K562 (cell line): ENCODE measurements at regions not wholly inside any gene's neighbourhood (a gene's known extent, or its start where the extent isn't known, plus 50 kb on each side); places are given as distances from the start of the nearest gene placed in this dataset.

Experiments used
- ATAC-seq: fragments of 200-7000 bp; cut with Tn5 transposase; 3 replicates; pipeline ENCODE4 v1.9.1; 2020; ENCODE audit warnings: moderate library complexity
- BruUV-seq: library from RNA; stranded (reverse); fragments of 400-500 nt; replicated peaks from 2 replicates; lab custom pipeline; 2021; lab: Mats Ljungman, UMichigan
- CTCF ChIA-PET: fragments of 300-600 bp; formaldehyde crosslinking; extraction: SDS; loops from one replicate; lab custom pipeline; 2021; ENCODE audit warnings: low intra/inter-chr PET ratio; lab: Yijun Ruan, JAX
- POLR2A ChIA-PET: fragments of 300-600, 350-650 bp; sonication (Branson Sonifier 250); formaldehyde crosslinking; extraction: SDS; loops from one replicate; lab custom pipeline; 2021; ENCODE audit warnings: antibody characterized with exemption, inconsistent platforms; lab: Yijun Ruan, JAX
- DNase-seq, 4 experiments: peaks; one replicate each; pipeline versions ENCODE4 v3.0.0 to v3.0.0-alpha.2; 2011 to 2018; ENCODE audit warnings: low spot score in 3 of 4, mixed read lengths in 3 of 4; ENCODE audit errors: extremely low read depth in 1 of 4
- FAIRE-seq: peaks from 2 replicates; lab custom pipeline; 2011; peaks lifted over from hg19 to GRCh38; lab: Jason Lieb, UNC
- H2AFZ ChIP-seq: 2 replicates; pipeline ENCODE4 v1.6.0; 2011; ENCODE audit warnings: low read depth, low read length, control low read depth, inconsistent platforms
- H3K27ac ChIP-seq: fragments of 200-600 bp; 3 replicates; pipeline ENCODE4 v1.8.0; 2011; ENCODE audit warnings: low read depth, mild to moderate bottlenecking, control low read depth, inconsistent platforms, low read length, moderate library complexity, mixed read lengths; ENCODE audit errors: extremely low read depth
- H3K27me3 ChIP-seq, 2 experiments: fragments of 300-600 bp in 1 of 2; 2 replicates in 1 of 2; 3 replicates in 1 of 2; pipeline versions ENCODE4 v1.6.0 to v1.8.0; 2011; ENCODE audit warnings: inconsistent platforms in 2 of 2, low read length in 2 of 2, mild to moderate bottlenecking in 1 of 2, mixed read lengths in 1 of 2, moderate library complexity in 1 of 2; ENCODE audit not compliant: control insufficient read depth in 2 of 2, insufficient read depth in 2 of 2
- H3K36me3 ChIP-seq: fragments of 300-600 bp; 3 replicates; pipeline ENCODE4 v1.8.0; 2011; ENCODE audit warnings: mild to moderate bottlenecking, low read length, inconsistent platforms; ENCODE audit not compliant: control insufficient read depth, insufficient read depth
- H3K4me1 ChIP-seq, 2 experiments: fragments of 200-600 bp in 1 of 2; replicated peaks in 1 of 2; 2 replicates in 1 of 2; 3 replicates in 1 of 2; pipeline versions ENCODE4 v1.5.1 to v1.8.0; 2011; ENCODE audit warnings: inconsistent platforms in 2 of 2, low read length in 2 of 2, mild to moderate bottlenecking in 1 of 2, mixed read lengths in 1 of 2, moderate library complexity in 1 of 2; ENCODE audit not compliant: control insufficient read depth in 2 of 2, insufficient read depth in 2 of 2
- H3K4me2 ChIP-seq: 2 replicates; pipeline ENCODE4 v1.6.1; 2011; ENCODE audit warnings: low read length, control low read depth, inconsistent platforms, mixed read lengths; ENCODE audit not compliant: insufficient read depth
- H3K4me3 ChIP-seq: fragments of 200-600 bp; sonication (generic), shearing (Covaris generic); 2 replicates; pipeline ENCODE4 v1.5.1; 2016; ENCODE audit warnings: control low read depth, inconsistent platforms
- H3K79me2 ChIP-seq: fragments of 200-600 bp; 3 replicates; pipeline ENCODE4 v1.8.0; 2011; ENCODE audit warnings: low read length, inconsistent platforms; ENCODE audit not compliant: control insufficient read depth, insufficient read depth
- H3K9ac ChIP-seq, 2 experiments: 2 replicates each; pipeline versions ENCODE4 v1.6.0 to v1.6.1; 2011; ENCODE audit warnings: low read depth in 2 of 2, low read length in 2 of 2, control low read depth in 1 of 2, inconsistent platforms in 1 of 2, mild to moderate bottlenecking in 1 of 2, mixed read lengths in 1 of 2; ENCODE audit not compliant: insufficient read depth in 1 of 2
- H3K9me1 ChIP-seq: one replicate; pipeline ENCODE4 v1.6.0; 2011; ENCODE audit warnings: inconsistent platforms, mild to moderate bottlenecking, low read length, moderate library complexity; ENCODE audit not compliant: control insufficient read depth, insufficient read depth
- H3K9me3 ChIP-seq: replicated peaks from 2 replicates; pipeline ENCODE4 v1.5.1; 2011; ENCODE audit warnings: low read depth, low read length, inconsistent platforms; ENCODE audit not compliant: control insufficient read depth, insufficient read depth
- H4K20me1 ChIP-seq: replicated peaks from 2 replicates; pipeline ENCODE4 v1.6.1; 2011; ENCODE audit warnings: low read length, inconsistent platforms, mixed read lengths; ENCODE audit not compliant: control insufficient read depth, insufficient read depth
- HNRNPL ChIP-seq: fragments of 200-400 bp; formaldehyde crosslinking; IDR thresholded peaks from 2 replicates; pipeline ENCODE4 v1.6.1; 2017; ENCODE audit warnings: low read depth, mild to moderate bottlenecking, low read length
- MEF2D ChIP-seq: conservative IDR thresholded peaks from 2 replicates; pipeline ENCODE4 v1.6.1; 2016; ENCODE audit warnings: low read depth, missing genetic modification characterization, missing compliant biosample characterization
- MYBL2 ChIP-seq, 2 experiments: fragments of 450-650 bp in 1 of 2; sonication (generic) in 1 of 2; formaldehyde crosslinking in 1 of 2; IDR thresholded peaks; 2 replicates each; pipeline versions ENCODE4 v1.6.1 to v1.8.1; 2017 to 2022; ENCODE audit warnings: borderline replicate concordance in 1 of 2, inconsistent platforms in 1 of 2, low read depth in 1 of 2, mild to moderate bottlenecking in 1 of 2, missing genetic modification reagents in 1 of 2, moderate library complexity in 1 of 2
- NFATC3 ChIP-seq: fragments of 450-650 bp; IDR thresholded peaks from 2 replicates; pipeline ENCODE4 v1.6.1; 2017; ENCODE audit warnings: mild to moderate bottlenecking
- RBM22 ChIP-seq: fragments of 200-400 bp; formaldehyde crosslinking; IDR thresholded peaks from 2 replicates; pipeline ENCODE4 v1.6.1; 2018; ENCODE audit warnings: low read length, low read depth; ENCODE audit not compliant: poor library complexity, severe bottlenecking
- ZKSCAN8 ChIP-seq: fragments of 200-800 bp; sonication (Bioruptor generic); IDR thresholded peaks from 2 replicates; pipeline ENCODE4 v1.6.1; 2016; ENCODE audit warnings: missing genetic modification characterization, missing compliant biosample characterization
- ZNF146 ChIP-seq: IDR thresholded peaks from one replicate; pipeline ENCODE4 v1.6.1; 2018; ENCODE audit warnings: missing compliant biosample characterization; ENCODE audit not compliant: unreplicated experiment
- WGBS: fragments of 100-300 bp; shearing (Covaris generic); methylation state at CpG from one replicate; pipeline ENCODE4 v1.1.6; 2016; ENCODE audit warnings: low coverage, mixed read lengths; ENCODE audit not compliant: insufficient coverage; ENCODE audit errors: missing lambda C conversion rate; 5-methylcytosine and 5-hydroxymethylcytosine counted together
- in situ Hi-C: fragments of 300-500 bp; cut with MboI; formaldehyde crosslinking; loops from 4 replicates; pipeline ENCODE4 v1.15.0; 2018; ENCODE audit warnings: inconsistent platforms, mixed read lengths
- intact Hi-C: fragments of 100-400 bp; cut with micrococcal nuclease; formaldehyde crosslinking; loops from 2 replicates; pipeline ENCODE4 v1.14.2; 2022
- TF ChIP-seq, protein P1 (sequence below), 2 experiments: fragments of 450-650 bp in 1 of 2; sonication (generic) in 1 of 2; formaldehyde crosslinking in 1 of 2; IDR thresholded peaks; 2 replicates each; pipeline versions ENCODE4 v1.7.1 to v1.9.0; 2016 to 2022; ENCODE audit warnings: inconsistent platforms in 1 of 2, mild to moderate bottlenecking in 1 of 2, missing genetic modification reagents in 1 of 2
- TF ChIP-seq, protein P2 (sequence below): fragments of 450-650 bp; formaldehyde crosslinking; IDR thresholded peaks from 2 replicates; pipeline ENCODE4 v1.4.0; 2022; ENCODE audit warnings: mild to moderate bottlenecking, moderate library complexity
- TF ChIP-seq, protein P3 (sequence below): fragments of 250-450 bp; sonication (Bioruptor Pico); IDR thresholded peaks from 2 replicates; pipeline ENCODE4 v1.5.0; 2020; ENCODE audit warnings: mild to moderate bottlenecking

DNA sequence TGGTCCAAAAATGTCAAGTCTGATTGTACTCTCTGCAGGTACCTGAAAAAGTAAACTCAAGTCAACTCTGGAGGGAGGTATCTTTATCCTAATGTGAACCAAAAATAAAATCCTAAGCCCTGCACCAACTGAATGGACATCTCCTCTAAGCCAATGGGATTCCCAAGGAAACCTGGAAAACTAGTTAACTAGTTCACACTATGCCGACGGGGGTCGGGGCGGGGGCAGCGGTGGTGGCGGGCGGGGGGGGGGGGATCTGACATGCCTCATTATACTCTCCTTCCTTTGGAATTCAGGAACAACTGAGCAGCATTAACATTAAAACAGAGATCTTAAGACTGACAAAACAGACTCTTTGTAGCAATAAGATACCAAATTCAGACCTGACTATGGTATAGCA, 452.6 kb upstream of the CAMK1G start:
- 0% methylated on average over 5 of the region's 7 CpGs for WGBS
- Histone ChIP-seq H3K27me3 (no peaks in the 10 kb centered on the region), H3K4me3 (no peak overlapping the region), H3K79me2 (no peaks in the 10 kb centered on the region), H3K9me3 (no peaks in the 10 kb centered on the region), H3K9ac (no peak overlapping the region), H3K36me3 (no peaks in the 10 kb centered on the region), H3K4me1 (no peaks in the 10 kb centered on the region), H3K9me1 (no peaks in the 10 kb centered on the region), H3K4me2 (no peak overlapping the region), H2AFZ (no peak overlapping the region), H3K27ac (no peak overlapping the region), H4K20me1 (no peaks in the 10 kb centered on the region)
- in situ Hi-C loops: no loop called here
- ATAC-seq (no peak), DNase-seq (no peak), FAIRE-seq (no peak)
- no TSS peak for BruUV-seq
- intact Hi-C loops: no loop called here
- POLR2A ChIA-PET: no interaction called here
- CTCF ChIA-PET: no interaction called here
- TF ChIP-seq, protein P1, sequence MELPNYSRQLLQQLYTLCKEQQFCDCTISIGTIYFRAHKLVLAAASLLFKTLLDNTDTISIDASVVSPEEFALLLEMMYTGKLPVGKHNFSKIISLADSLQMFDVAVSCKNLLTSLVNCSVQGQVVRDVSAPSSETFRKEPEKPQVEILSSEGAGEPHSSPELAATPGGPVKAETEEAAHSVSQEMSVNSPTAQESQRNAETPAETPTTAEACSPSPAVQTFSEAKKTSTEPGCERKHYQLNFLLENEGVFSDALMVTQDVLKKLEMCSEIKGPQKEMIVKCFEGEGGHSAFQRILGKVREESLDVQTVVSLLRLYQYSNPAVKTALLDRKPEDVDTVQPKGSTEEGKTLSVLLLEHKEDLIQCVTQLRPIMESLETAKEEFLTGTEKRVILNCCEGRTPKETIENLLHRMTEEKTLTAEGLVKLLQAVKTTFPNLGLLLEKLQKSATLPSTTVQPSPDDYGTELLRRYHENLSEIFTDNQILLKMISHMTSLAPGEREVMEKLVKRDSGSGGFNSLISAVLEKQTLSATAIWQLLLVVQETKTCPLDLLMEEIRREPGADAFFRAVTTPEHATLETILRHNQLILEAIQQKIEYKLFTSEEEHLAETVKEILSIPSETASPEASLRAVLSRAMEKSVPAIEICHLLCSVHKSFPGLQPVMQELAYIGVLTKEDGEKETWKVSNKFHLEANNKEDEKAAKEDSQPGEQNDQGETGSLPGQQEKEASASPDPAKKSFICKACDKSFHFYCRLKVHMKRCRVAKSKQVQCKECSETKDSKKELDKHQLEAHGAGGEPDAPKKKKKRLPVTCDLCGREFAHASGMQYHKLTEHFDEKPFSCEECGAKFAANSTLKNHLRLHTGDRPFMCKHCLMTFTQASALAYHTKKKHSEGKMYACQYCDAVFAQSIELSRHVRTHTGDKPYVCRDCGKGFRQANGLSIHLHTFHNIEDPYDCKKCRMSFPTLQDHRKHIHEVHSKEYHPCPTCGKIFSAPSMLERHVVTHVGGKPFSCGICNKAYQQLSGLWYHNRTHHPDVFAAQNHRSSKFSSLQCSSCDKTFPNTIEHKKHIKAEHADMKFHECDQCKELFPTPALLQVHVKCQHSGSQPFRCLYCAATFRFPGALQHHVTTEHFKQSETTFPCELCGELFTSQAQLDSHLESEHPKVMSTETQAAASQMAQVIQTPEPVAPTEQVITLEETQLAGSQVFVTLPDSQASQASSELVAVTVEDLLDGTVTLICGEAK (IDR thresholded peaks at IDR 0.05): no peak
- TF ChIP-seq, protein P1 (CRISPR knock-in tag; IDR thresholded peaks at IDR 0.05): no peak
- TF ChIP-seq, protein P2, sequence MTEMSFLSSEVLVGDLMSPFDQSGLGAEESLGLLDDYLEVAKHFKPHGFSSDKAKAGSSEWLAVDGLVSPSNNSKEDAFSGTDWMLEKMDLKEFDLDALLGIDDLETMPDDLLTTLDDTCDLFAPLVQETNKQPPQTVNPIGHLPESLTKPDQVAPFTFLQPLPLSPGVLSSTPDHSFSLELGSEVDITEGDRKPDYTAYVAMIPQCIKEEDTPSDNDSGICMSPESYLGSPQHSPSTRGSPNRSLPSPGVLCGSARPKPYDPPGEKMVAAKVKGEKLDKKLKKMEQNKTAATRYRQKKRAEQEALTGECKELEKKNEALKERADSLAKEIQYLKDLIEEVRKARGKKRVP (CRISPR knock-in tag): no peak
- no peak for TF ChIP-seq ZKSCAN8
- no peak for TF ChIP-seq ZNF146 (CRISPR knock-in tag)
- TF ChIP-seq, protein P3, sequence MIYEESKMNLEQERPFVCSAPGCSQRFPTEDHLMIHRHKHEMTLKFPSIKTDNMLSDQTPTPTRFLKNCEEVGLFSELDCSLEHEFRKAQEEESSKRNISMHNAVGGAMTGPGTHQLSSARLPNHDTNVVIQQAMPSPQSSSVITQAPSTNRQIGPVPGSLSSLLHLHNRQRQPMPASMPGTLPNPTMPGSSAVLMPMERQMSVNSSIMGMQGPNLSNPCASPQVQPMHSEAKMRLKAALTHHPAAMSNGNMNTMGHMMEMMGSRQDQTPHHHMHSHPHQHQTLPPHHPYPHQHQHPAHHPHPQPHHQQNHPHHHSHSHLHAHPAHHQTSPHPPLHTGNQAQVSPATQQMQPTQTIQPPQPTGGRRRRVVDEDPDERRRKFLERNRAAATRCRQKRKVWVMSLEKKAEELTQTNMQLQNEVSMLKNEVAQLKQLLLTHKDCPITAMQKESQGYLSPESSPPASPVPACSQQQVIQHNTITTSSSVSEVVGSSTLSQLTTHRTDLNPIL (CRISPR knock-in tag): no peak
- TF ChIP-seq MEF2D: no peak
- no peak for TF ChIP-seq RBM22
- TF ChIP-seq HNRNPL: no peak
- no peak for TF ChIP-seq NFATC3
- no peak for TF ChIP-seq MYBL2 (IDR thresholded peaks at IDR 0.05; ENCODE audit: low read depth)
- TF ChIP-seq MYBL2 (CRISPR knock-in tag; IDR thresholded peaks at IDR 0.05; ENCODE audit: borderline replicate concordance): no peak
